AG10803 (cell line): ENCODE measurements at regions not wholly inside any gene's neighbourhood (a gene's known extent, or its start where the extent isn't known, plus 50 kb on each side); places are given as distances from the start of the nearest gene placed in this dataset.
"Not testable (repeated sequence)": the region's sequence is repeated elsewhere in the genome, so short reads cannot be mapped to it uniquely, and the experiment has no call there.

ENCODE experiments used
- DNase-seq: peaks from one replicate; pipeline ENCODE4 v3.0.0; 2010; ENCODE audit warnings: low read depth
- H3K4me3 ChIP-seq: 2 replicates; pipeline ENCODE4 v1.5.1; 2011; ENCODE audit warnings: mild to moderate bottlenecking, low read length, control low read depth
- TF ChIP-seq, protein P1 (sequence below): conservative IDR thresholded peaks from 2 replicates; pipeline ENCODE4 v1.5.1; 2011; ENCODE audit warnings: mild to moderate bottlenecking, low read length, control low read depth, inconsistent platforms

DNA sequence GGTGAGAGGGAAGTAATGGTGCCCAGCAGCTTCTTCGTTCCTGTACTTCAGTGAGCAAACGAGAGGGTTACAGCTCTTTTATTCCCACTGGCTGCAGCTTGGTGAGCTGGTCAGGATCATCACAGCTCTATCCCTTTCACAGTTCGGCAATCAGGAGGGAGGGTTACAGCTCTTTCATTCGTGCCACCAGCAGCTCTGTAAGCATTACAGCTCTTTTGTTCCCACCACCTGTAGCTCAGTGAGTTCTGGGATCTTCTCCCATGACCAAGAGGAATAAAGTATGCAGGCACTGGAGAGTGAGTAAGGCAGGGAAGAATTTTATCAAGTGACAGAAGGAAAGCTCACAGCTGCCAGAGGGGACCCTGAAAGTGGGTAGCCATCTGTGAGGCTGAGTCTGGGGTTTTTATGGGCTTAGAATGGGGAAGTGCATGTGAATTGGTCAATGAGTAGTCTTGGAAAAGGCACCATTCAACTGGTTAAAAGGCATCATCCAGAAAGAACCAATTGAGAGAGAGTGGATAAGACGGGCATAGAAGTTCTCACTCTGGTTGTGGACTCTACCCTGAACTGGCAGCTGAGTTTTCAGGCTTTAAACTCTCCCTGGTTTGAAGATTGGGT lies 123.7 kb downstream of the COX18 start:
- TF ChIP-seq, protein P1, sequence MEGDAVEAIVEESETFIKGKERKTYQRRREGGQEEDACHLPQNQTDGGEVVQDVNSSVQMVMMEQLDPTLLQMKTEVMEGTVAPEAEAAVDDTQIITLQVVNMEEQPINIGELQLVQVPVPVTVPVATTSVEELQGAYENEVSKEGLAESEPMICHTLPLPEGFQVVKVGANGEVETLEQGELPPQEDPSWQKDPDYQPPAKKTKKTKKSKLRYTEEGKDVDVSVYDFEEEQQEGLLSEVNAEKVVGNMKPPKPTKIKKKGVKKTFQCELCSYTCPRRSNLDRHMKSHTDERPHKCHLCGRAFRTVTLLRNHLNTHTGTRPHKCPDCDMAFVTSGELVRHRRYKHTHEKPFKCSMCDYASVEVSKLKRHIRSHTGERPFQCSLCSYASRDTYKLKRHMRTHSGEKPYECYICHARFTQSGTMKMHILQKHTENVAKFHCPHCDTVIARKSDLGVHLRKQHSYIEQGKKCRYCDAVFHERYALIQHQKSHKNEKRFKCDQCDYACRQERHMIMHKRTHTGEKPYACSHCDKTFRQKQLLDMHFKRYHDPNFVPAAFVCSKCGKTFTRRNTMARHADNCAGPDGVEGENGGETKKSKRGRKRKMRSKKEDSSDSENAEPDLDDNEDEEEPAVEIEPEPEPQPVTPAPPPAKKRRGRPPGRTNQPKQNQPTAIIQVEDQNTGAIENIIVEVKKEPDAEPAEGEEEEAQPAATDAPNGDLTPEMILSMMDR, result no peak
- no peak for DNase-seq
- H3K4me3 ChIP-seq, result no peak overlapping the region

DNA sequence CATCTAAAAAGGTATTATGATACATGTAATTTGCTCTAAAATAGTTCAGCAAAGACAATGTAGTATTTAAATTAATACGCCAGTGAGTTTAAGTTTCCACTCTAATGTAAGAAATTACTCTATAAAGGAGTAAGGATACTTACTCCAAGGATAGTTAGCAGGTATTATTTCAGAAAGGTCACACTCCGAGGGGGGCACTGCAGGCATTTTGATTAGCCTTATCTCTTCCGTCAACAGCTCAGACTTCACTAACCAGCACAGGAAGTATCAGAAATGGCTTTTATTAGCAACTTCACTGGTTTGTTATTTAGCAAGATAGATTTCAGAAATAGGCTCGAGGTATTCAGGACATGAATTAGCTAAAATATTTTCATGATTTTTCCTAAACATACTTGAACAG lies 127.0 kb downstream of the COX18 start:
- TF ChIP-seq, protein P1, result no peak
- no peak for DNase-seq
- no peak overlapping the region for H3K4me3 ChIP-seq

DNA sequence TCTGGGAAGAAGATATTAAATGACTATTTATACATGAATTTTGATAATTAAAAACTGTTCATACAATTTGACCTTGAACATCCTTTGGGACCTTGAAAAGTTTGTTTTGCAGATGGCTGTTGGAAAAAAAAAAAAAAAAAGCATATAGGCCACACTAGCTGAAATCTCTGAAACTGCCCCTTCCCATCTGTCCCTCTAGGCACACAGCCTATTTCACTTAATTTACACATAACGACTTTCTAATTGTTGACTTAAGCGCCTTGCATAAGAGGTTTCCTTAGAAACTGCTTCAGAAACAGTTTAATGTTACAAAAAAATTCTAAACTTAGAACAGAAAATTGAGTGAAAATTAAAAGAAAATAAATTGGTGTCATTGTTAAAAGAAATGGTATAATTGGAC lies 131.0 kb downstream of the COX18 start:
- DNase-seq, result no peak
- TF ChIP-seq, protein P1, result no peak
- no peak overlapping the region for H3K4me3 ChIP-seq

DNA sequence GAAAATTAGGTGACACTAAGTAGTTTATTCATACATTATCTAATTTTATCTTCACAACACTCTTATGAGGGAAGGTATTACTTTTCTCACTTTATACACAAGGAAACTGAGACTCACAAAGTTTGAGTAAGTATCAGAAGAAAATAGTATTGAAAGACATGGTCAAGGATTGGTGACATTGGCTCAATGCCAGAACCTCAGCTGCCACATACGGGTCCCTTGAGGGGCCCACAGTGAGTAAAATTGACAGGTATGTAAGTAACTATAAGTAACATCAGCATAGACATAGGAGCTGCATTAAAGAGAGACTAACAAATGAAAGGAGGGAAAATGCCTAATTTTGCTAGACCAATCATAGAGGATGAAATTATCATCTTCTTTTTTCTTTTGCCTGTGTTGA lies 134.1 kb downstream of the COX18 start:
- no peak overlapping the region for H3K4me3 ChIP-seq
- TF ChIP-seq, protein P1, result no peak

DNA sequence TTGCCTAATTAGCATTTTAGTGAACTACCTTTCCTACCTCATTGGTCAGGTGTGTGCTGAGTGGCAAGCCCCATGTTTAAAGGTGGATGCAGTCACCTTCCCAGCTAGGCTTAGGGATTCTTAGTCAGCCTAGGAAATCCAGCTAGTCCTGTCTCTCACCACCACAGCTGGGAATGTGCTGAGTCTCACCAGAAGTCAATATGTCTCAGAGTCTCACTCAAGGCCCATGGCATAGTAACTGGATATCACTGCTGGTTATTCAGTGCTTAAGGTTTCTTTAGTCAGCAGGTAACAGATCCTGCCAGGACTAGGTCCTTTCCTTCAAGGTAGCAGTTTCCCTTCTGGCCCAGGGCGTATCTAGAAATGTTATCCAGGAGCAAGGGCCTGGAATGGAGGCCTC lies 136.5 kb downstream of the COX18 start:
- TF ChIP-seq, protein P1, result no peak
- H3K4me3 ChIP-seq, result no peak overlapping the region
- no peak for DNase-seq

More for the DNA sequence above, 134.1 kb downstream of the COX18 start:
- DNase-seq, result no peak

DNA sequence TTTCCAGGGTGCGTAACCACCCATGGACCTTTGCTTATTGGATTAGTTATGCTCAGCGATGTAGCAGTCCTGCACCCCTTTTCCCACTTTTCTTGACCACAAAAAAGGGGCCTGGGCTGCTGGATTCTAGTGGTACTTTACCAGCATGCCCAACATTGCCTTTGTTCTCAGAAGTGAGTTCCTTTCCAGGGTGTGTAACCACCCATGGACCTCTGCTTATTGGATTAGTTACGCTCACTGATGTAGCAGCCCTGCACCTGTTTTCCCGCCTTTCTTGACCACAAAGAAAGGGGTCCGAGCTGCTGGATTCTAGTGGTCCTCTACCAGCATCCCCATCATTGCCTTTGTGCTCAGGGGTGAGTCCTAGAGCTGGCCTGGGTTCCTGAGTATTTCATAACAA lies 138.2 kb downstream of the COX18 start:
- no peak for DNase-seq
- TF ChIP-seq, protein P1, result no peak

DNA sequence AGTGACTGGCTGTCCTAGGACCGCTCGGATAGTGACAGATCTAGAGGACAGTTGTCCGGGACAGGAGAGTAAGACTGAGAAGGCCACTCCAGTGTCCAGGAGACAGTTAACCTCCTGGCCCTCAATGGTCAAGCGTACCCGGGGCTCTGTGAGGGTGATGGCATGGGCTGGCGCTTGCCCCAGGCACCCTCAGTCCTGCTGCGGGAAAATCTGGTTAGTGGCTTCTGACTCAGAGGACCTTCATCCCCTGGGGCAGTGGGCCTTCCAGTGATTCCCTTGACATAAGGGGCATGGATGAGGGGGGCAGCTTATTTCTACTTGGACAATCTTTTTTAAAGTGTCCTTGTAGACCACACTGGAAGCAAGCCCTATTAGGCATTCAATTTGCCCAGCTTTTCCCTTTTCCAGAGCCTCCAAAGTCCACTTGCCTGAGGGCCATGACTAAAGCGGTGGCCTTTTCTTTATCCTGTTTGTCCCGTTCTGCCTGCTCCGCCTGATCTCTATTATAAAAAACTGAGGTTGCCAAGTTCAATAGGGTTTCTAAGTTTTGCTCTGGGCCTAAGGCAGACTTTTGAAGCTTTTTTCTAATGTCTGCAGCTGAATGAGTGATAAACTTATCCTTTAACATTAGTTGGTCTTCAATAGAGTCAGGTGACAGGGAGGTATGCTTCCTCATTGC lies 139.8 kb downstream of the COX18 start:
- DNase-seq, H3K4me3 ChIP-seq: not testable (repeated sequence)

More for the DNA sequence above, 138.2 kb downstream of the COX18 start:
- H3K4me3 ChIP-seq, result no peak overlapping the region
